IMR-90 (cell line): ENCODE measurements at regions not wholly inside any gene's neighbourhood (a gene's known extent, or its start where the extent isn't known, plus 50 kb on each side); places are given as distances from the start of the nearest gene placed in this dataset. TPM values are rescaled to one million over a fixed set of nuclear protein-coding genes. Genes with fewer than 3 reads are reported as not detected.
A peak's percentile ranks its signal among the peaks of the same experiment; 100 is the strongest.

ENCODE experiments used
- ATAC-seq: fragments of 200-7000 bp; cut with Tn5 transposase; 2 replicates; pipeline ENCODE4 v1.9.1; 2020; ENCODE audit warnings: low read depth, mild to moderate bottlenecking, moderate library complexity
- BruUV-seq: library from RNA; stranded (reverse); fragments of 400-500 nt; replicated peaks from 2 replicates; lab custom pipeline; 2021; lab: Mats Ljungman, UMichigan
- CTCF ChIA-PET: fragments of 300-600 bp; formaldehyde crosslinking; extraction: SDS; loops from one replicate; lab custom pipeline; 2021; ENCODE audit warnings: antibody characterized with exemption; lab: Yijun Ruan, JAX
- POLR2A ChIA-PET: fragments of 300-600 bp; sonication (Branson Sonifier 250); formaldehyde crosslinking; loops from one replicate; lab custom pipeline; 2022; ENCODE audit warnings: antibody characterized with exemption; ENCODE audit not compliant: unreplicated experiment; lab: Charles Lee
- DNase-seq: peaks from one replicate; pipeline ENCODE4 v3.0.0; 2013
- H2AFZ ChIP-seq: replicated peaks from 2 replicates; pipeline ENCODE3; 2013; ENCODE audit warnings: low read length, mild to moderate bottlenecking; ENCODE audit not compliant: poor library complexity
- H2AK5ac ChIP-seq: 2 replicates; pipeline ENCODE4 v1.6.1; 2013; ENCODE audit warnings: low read depth, low read length, inconsistent platforms
- H2AK9ac ChIP-seq: replicated peaks from 2 replicates; pipeline ENCODE3; 2013; ENCODE audit warnings: mild to moderate bottlenecking, low read depth, low read length, moderate library complexity; ENCODE audit not compliant: poor library complexity
- H2BK120ac ChIP-seq: 2 replicates; pipeline ENCODE4 v1.6.1; 2013; ENCODE audit warnings: low read depth, low read length, inconsistent platforms
- H2BK15ac ChIP-seq: 3 replicates; pipeline ENCODE4 v1.6.1; 2013; ENCODE audit warnings: low read depth, low read length, inconsistent platforms
- H2BK20ac ChIP-seq: 2 replicates; pipeline ENCODE4 v1.6.1; 2013; ENCODE audit warnings: low read depth, mild to moderate bottlenecking, inconsistent platforms, low read length, moderate library complexity
- H2BK5ac ChIP-seq: 2 replicates; pipeline ENCODE4 v1.6.1; 2013; ENCODE audit warnings: mild to moderate bottlenecking, low read depth, low read length, inconsistent platforms; ENCODE audit not compliant: poor library complexity, severe bottlenecking
- H3K14ac ChIP-seq: replicated peaks from 2 replicates; pipeline ENCODE4 v1.6.1; 2013; ENCODE audit warnings: low read depth, low read length, inconsistent platforms
- H3K18ac ChIP-seq: 2 replicates; pipeline ENCODE4 v1.6.1; 2013; ENCODE audit warnings: low read depth, low read length, control low read depth
- H3K23ac ChIP-seq: 2 replicates; pipeline ENCODE4 v1.6.1; 2013; ENCODE audit warnings: low read depth, low read length, inconsistent platforms
- H3K27ac ChIP-seq: 2 replicates; pipeline ENCODE4 v1.5.1; 2013; ENCODE audit warnings: mild to moderate bottlenecking, control low read depth, low read length; ENCODE audit not compliant: insufficient read depth
- H3K27me3 ChIP-seq: 2 replicates; pipeline ENCODE4 v1.6.1; 2013; ENCODE audit warnings: low read length; ENCODE audit not compliant: control insufficient read depth, insufficient read depth
- H3K36me3 ChIP-seq: 2 replicates; pipeline ENCODE4 v1.6.1; 2013; ENCODE audit warnings: low read length, mixed read lengths; ENCODE audit not compliant: control insufficient read depth, insufficient read depth
- H3K4ac ChIP-seq: 2 replicates; pipeline ENCODE4 v1.6.1; 2013; ENCODE audit warnings: low read depth, low read length, inconsistent platforms
- H3K4me1 ChIP-seq: 2 replicates; pipeline ENCODE4 v1.6.1; 2013; ENCODE audit warnings: low read length, mixed read lengths; ENCODE audit not compliant: control insufficient read depth, insufficient read depth
- H3K4me2 ChIP-seq: 2 replicates; pipeline ENCODE4 v1.6.1; 2013; ENCODE audit warnings: low read depth, mild to moderate bottlenecking, control low read depth, low read length, moderate library complexity
- H3K4me3 ChIP-seq: 2 replicates; pipeline ENCODE4 v1.5.1; 2013; ENCODE audit warnings: low read depth, mild to moderate bottlenecking, control low read depth, low read length, moderate library complexity; ENCODE audit not compliant: insufficient read depth
- H3K56ac ChIP-seq: 2 replicates; pipeline ENCODE4 v1.6.1; 2013; ENCODE audit warnings: low read length, inconsistent platforms; ENCODE audit not compliant: insufficient read depth; ENCODE audit errors: extremely low read depth
- H3K79me1 ChIP-seq, 2 experiments: 2 replicates each; pipeline ENCODE4 v1.6.1; 2013; ENCODE audit warnings: low read length in 2 of 2, inconsistent platforms in 1 of 2, low read depth in 1 of 2
- H3K9ac ChIP-seq: 2 replicates; pipeline ENCODE4 v1.6.1; 2013; ENCODE audit warnings: low read depth, low read length, control low read depth
- H3K9me1 ChIP-seq: 2 replicates; pipeline ENCODE4 v1.6.1; 2013; ENCODE audit warnings: low read length, inconsistent platforms; ENCODE audit not compliant: insufficient read depth
- H3K9me3 ChIP-seq: 2 replicates; pipeline ENCODE4 v1.6.1; 2013; ENCODE audit warnings: low read length; ENCODE audit not compliant: control insufficient read depth, insufficient read depth
- H4K20me1 ChIP-seq: 2 replicates; pipeline ENCODE4 v1.6.1; 2013; ENCODE audit warnings: low read length, inconsistent platforms; ENCODE audit not compliant: insufficient read depth
- H4K5ac ChIP-seq: 2 replicates; pipeline ENCODE4 v1.6.1; 2013; ENCODE audit warnings: mild to moderate bottlenecking, low read depth, low read length, control low read depth
- H4K8ac ChIP-seq, 2 experiments: 2 replicates each; pipeline ENCODE4 v1.6.1; 2013; ENCODE audit warnings: low read depth in 2 of 2, low read length in 2 of 2, control low read depth in 1 of 2, inconsistent platforms in 1 of 2
- H4K91ac ChIP-seq: 2 replicates; pipeline ENCODE4 v1.6.1; 2013; ENCODE audit warnings: low read depth, low read length, inconsistent platforms; ENCODE audit not compliant: insufficient read depth
- FOS ChIP-seq: fragments of 150-350 bp; IDR thresholded peaks from 2 replicates; pipeline ENCODE4 v1.6.1; 2016; ENCODE audit warnings: low read depth, low read length
- MAFK ChIP-seq: IDR thresholded peaks from 2 replicates; pipeline ENCODE4 v1.6.1; 2012; ENCODE audit warnings: low read depth, low read length, improper control_type of control experiment
- WGBS, 2 experiments: methylation state at CpG; one replicate each; pipeline versions ENCODE4 v1.1.5 to v1.1.7; 2013; ENCODE audit warnings: missing lambda C conversion rate in 2 of 2; ENCODE audit not compliant: insufficient read length in 1 of 2; ENCODE audit errors: extremely low coverage in 2 of 2; 5-methylcytosine and 5-hydroxymethylcytosine counted together
- dilution Hi-C: fragments of 300-500 bp; cut with HindIII; formaldehyde crosslinking; loops from one replicate; pipeline ENCODE4 v1.14.3; 2018; ENCODE audit warnings: low sequenced_read_pairs; ENCODE audit not compliant: unreplicated experiment
- in situ Hi-C: fragments of 300-500 bp; cut with MboI; formaldehyde crosslinking; loops from 3 replicates; pipeline ENCODE4 v1.14.3; 2019; ENCODE audit warnings: low sequenced_read_pairs, inconsistent platforms, mixed read lengths
- intact Hi-C: fragments of 100-400 bp; cut with micrococcal nuclease; formaldehyde crosslinking; loops from 2 replicates; pipeline ENCODE4 v1.10.0; 2022
- microRNA-seq, 2 experiments: library from miRNA; stranded (forward) in 1 of 2; unstranded in 1 of 2; fragments of 10-50 nt in 1 of 2; fragments of <30 nt in 1 of 2; gene quantifications in 1 of 2; microRNA quantifications in 1 of 2; one replicate each; pipeline versions ENCODE3 to v1.1.0; 2013 to 2020; ENCODE audit not compliant: insufficient read depth in 1 of 2, insufficient read length in 1 of 2, unreplicated experiment in 1 of 2
- small RNA-seq, 5 experiments: library from RNA; depleted of rRNA; stranded (forward); fragments of <200 nt; gene quantifications; one replicate each; pipeline ENCODE3, GENCODE V24; 2012

DNA sequence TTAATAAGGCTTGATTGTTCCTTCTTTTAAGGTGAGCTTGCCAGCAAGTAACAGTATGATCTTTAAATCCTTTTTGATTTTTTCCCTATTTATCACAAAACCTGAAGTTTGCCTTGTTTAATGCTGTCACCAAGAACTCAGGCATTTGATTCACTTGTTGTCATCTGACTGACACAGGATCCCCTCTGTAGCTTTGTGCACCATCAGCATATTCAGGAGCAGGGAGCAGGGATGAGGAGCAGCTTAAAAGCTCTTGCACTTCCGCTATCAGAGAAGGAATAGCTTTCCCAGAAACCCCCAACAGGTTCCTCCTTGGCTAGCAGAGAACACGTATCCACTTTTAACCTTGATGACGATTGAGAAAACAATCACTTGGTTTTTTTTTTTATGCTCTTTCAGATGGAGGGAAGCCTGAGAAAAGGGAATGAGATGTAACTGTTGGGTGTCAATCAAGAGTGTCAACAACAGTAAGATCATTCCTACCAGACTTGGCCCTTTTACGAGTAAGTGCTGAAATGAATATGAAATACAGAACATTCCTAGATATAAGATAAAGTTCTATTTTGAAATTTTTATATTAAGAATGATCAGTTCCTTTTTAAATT, 433.1 kb upstream of the CDH18 start:
- no peak overlapping the region for H2BK20ac ChIP-seq
- ChIA-PET CTCF (no interaction called here), POLR2A (no interaction called here)
- no peaks in the 10 kb centered on the region for H3K79me1 ChIP-seq
- dilution Hi-C loops (no loop called here), intact Hi-C loops (no loop called here), in situ Hi-C loops (no loop called here)
- H4K5ac ChIP-seq: no peak overlapping the region
- H2AFZ ChIP-seq: no peak overlapping the region
- H3K9ac ChIP-seq: no peak overlapping the region
- no peak overlapping the region for H3K27ac ChIP-seq
- no peak overlapping the region for H2BK15ac ChIP-seq
- H3K4ac ChIP-seq: no peak overlapping the region
- TF ChIP-seq MAFK: peak; percentile 55
- no peak for TF ChIP-seq FOS
- H3K9me1 ChIP-seq: no peaks in the 10 kb centered on the region
- H3K18ac ChIP-seq: no peak overlapping the region
- no peak overlapping the region for H2BK120ac ChIP-seq
- no peak overlapping the region for H3K56ac ChIP-seq
- no peak overlapping the region for H4K8ac ChIP-seq
- no peak overlapping the region for H4K91ac ChIP-seq
- no peak overlapping the region for H3K4me2 ChIP-seq
- no TSS peak for BruUV-seq
- H3K23ac ChIP-seq: no peak overlapping the region
- H3K36me3 ChIP-seq: no peaks in the 10 kb centered on the region
- H2AK9ac ChIP-seq: no peak overlapping the region
- no peaks in the 10 kb centered on the region for H3K4me1 ChIP-seq
- H4K20me1 ChIP-seq: no peaks in the 10 kb centered on the region
- H2BK5ac ChIP-seq: no peak overlapping the region
- WGBS, 2 experiments: no CpG with 5 or more reads among the region's 4 CpGs
- no peak overlapping the region for H3K4me3 ChIP-seq
- H3K9me3 ChIP-seq: peaks cover 4% of the 10 kb centered on the region; the same call in 1 of the 2 replicates
- no peak overlapping the region for H3K14ac ChIP-seq
- H2AK5ac ChIP-seq: no peak overlapping the region
- no peaks in the 10 kb centered on the region for H3K27me3 ChIP-seq
- DNase-seq (no peak), ATAC-seq (no peak)

Small RNAs in the stretch of these regions (microRNA-seq; reads per million reads assigned to microRNA genes)
- not detected for gene AC091946.2 (ENCODE audit: insufficient read depth, insufficient read length)
- not detected for gene AC140172.1 (ENCODE audit: insufficient read depth, insufficient read length)

Small RNAs in the stretch of these regions (small RNA-seq; reads per million reads assigned to genes)
- 0 reads per million in 5 experiments for gene AC091946.2
- 0 reads per million in 5 experiments for gene AC140172.1
